ENCODE measurements at regions not wholly inside any gene's neighbourhood (a gene's known extent, or its start where the extent isn't known, plus 50 kb on each side); places are given as distances from the start of the nearest gene placed in this dataset.

- TF ChIP-seq, protein P1, sequence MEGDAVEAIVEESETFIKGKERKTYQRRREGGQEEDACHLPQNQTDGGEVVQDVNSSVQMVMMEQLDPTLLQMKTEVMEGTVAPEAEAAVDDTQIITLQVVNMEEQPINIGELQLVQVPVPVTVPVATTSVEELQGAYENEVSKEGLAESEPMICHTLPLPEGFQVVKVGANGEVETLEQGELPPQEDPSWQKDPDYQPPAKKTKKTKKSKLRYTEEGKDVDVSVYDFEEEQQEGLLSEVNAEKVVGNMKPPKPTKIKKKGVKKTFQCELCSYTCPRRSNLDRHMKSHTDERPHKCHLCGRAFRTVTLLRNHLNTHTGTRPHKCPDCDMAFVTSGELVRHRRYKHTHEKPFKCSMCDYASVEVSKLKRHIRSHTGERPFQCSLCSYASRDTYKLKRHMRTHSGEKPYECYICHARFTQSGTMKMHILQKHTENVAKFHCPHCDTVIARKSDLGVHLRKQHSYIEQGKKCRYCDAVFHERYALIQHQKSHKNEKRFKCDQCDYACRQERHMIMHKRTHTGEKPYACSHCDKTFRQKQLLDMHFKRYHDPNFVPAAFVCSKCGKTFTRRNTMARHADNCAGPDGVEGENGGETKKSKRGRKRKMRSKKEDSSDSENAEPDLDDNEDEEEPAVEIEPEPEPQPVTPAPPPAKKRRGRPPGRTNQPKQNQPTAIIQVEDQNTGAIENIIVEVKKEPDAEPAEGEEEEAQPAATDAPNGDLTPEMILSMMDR (IDR thresholded peaks at IDR 0.05): no peak
- no peak for TF ChIP-seq POLR2A (IDR thresholded peaks at IDR 0.05)
These were observed 163.9 kb downstream of the ADAMTS15 start for GRCh38 chr11:130612291-130612851.

All from uterus (tissue), 2 donors.